HCT116 (cell line): ENCODE measurements at regions not wholly inside any gene's neighbourhood (a gene's known extent, or its start where the extent isn't known, plus 50 kb on each side); places are given as distances from the start of the nearest gene placed in this dataset.

Experiments used
- ATAC-seq: fragments of 200-7000 bp; cut with Tn5 transposase; 2 replicates; pipeline ENCODE4 v1.9.1; 2020; ENCODE audit warnings: mild to moderate bottlenecking, moderate library complexity
- BruUV-seq: library from RNA; stranded (reverse); fragments of 400-500 nt; replicated peaks from 2 replicates; lab custom pipeline; 2021; lab: Mats Ljungman, UMichigan
- CTCF ChIA-PET: fragments of 300-600 bp; sonication (Branson Sonifier 250); formaldehyde crosslinking; loops from one replicate; lab custom pipeline; 2021; ENCODE audit warnings: antibody characterized with exemption; lab: Charles Lee
- POLR2A ChIA-PET: fragments of 300-600, 350-600 bp; sonication (Branson Sonifier 250); formaldehyde crosslinking; loops from one replicate; lab custom pipeline; 2021; ENCODE audit warnings: antibody characterized with exemption; lab: Charles Lee
- RAD21 ChIA-PET, 2 experiments: fragments of 300-600 bp; sonication (Branson Sonifier 250); formaldehyde crosslinking; loops; one replicate each; lab custom pipeline; 2023; ENCODE audit warnings: low total read pairs in 2 of 2; ENCODE audit not compliant: uncharacterized antibody in 2 of 2, unreplicated experiment in 2 of 2, low non-redundant PET in 1 of 2; lab: Charles Lee
- DNase-seq: peaks from one replicate; pipeline ENCODE4 v3.0.0-alpha.2; 2010; ENCODE audit warnings: low read depth, low spot score
- H2AFZ ChIP-seq: fragments of 200-600 bp; shearing (Covaris generic), sonication (generic); 2 replicates; pipeline ENCODE4 v1.6.1; 2017; ENCODE audit warnings: low read depth, mixed run types, mixed read lengths, antibody characterized with exemption, low read length; ENCODE audit not compliant: poor library complexity, severe bottlenecking
- H3K27ac ChIP-seq: 2 replicates; pipeline ENCODE4 v1.5.1; 2012; ENCODE audit warnings: low read depth, low read length
- H3K27me3 ChIP-seq: fragments of 200-600 bp; sonication (generic); 2 replicates; pipeline ENCODE4 v1.6.1; 2016; ENCODE audit warnings: mixed run types, low read length, mixed read lengths; ENCODE audit not compliant: insufficient read depth
- H3K36me3 ChIP-seq, 2 experiments: fragments of 200-500 bp in 1 of 2; fragments of 200-600 bp in 1 of 2; sonication (Bioruptor generic) in 1 of 2; sonication (generic) in 1 of 2; 2 replicates each; pipeline versions ENCODE4 v1.5.1 to v1.6.1; 2014 to 2016; ENCODE audit warnings: low read length in 2 of 2, inconsistent platforms in 1 of 2, mixed read lengths in 1 of 2, mixed run types in 1 of 2; ENCODE audit not compliant: insufficient read depth in 2 of 2, control insufficient read depth in 1 of 2
- H3K4me1 ChIP-seq, 2 experiments: fragments of 200-600 bp in 1 of 2; sonication (generic) in 1 of 2; 2 replicates each; pipeline versions ENCODE4 v1.5.1 to v1.6.1; 2012 to 2017; ENCODE audit warnings: low read length in 2 of 2, inconsistent platforms in 1 of 2, mild to moderate bottlenecking in 1 of 2, mixed read lengths in 1 of 2, mixed run types in 1 of 2, moderate library complexity in 1 of 2; ENCODE audit not compliant: insufficient read depth in 2 of 2, control insufficient read depth in 1 of 2
- H3K4me2 ChIP-seq: fragments of 200-600 bp; sonication (generic); 2 replicates; pipeline ENCODE4 v1.6.1; 2017; ENCODE audit warnings: mixed run types, low read length, mixed read lengths
- H3K4me3 ChIP-seq, 2 experiments: fragments of 200-600 bp in 1 of 2; sonication (generic) in 1 of 2; replicated peaks in 1 of 2; 2 replicates each; pipeline ENCODE4 v1.5.1; 2011 to 2016; ENCODE audit warnings: low read length in 2 of 2, control low read depth in 1 of 2, low read depth in 1 of 2, mild to moderate bottlenecking in 1 of 2, mixed read lengths in 1 of 2, mixed run types in 1 of 2
- H3K79me2 ChIP-seq: fragments of 200-600 bp; sonication (generic); 2 replicates; pipeline ENCODE4 v1.6.1; 2017; ENCODE audit warnings: mild to moderate bottlenecking, mixed run types, low read length, moderate library complexity, mixed read lengths; ENCODE audit not compliant: insufficient read depth
- H3K9ac ChIP-seq: fragments of 200-600 bp; sonication (generic); 2 replicates; pipeline ENCODE4 v1.6.1; 2016; ENCODE audit warnings: low read length, mixed read lengths
- H3K9me2 ChIP-seq: fragments of 200-600 bp; sonication (generic), shearing (Covaris generic); 2 replicates; pipeline ENCODE4 v1.6.1; 2017; ENCODE audit warnings: mixed run types, mild to moderate bottlenecking, moderate library complexity; ENCODE audit not compliant: insufficient read depth
- H3K9me3 ChIP-seq, 2 experiments: fragments of 200-500 bp in 1 of 2; fragments of 200-600 bp in 1 of 2; sonication (Bioruptor generic) in 1 of 2; sonication (generic) in 1 of 2; 2 replicates each; pipeline ENCODE4 v1.6.1; 2014 to 2017; ENCODE audit warnings: low read length in 2 of 2, mixed read lengths in 2 of 2, inconsistent platforms in 1 of 2, low read depth in 1 of 2, mild to moderate bottlenecking in 1 of 2, mixed run types in 1 of 2, moderate library complexity in 1 of 2; ENCODE audit not compliant: control insufficient read depth in 1 of 2, insufficient read depth in 1 of 2
- H4K20me1 ChIP-seq: fragments of 200-600 bp; sonication (generic), shearing (Covaris generic); 2 replicates; pipeline ENCODE4 v1.6.1; 2017; ENCODE audit warnings: mixed run types, mild to moderate bottlenecking, moderate library complexity; ENCODE audit not compliant: insufficient read depth
- CEBPB ChIP-seq: IDR thresholded peaks from 2 replicates; pipeline ENCODE4 v1.6.1; 2012; ENCODE audit warnings: low read depth
- EGR1 ChIP-seq: IDR thresholded peaks from 2 replicates; pipeline ENCODE4 v1.6.1; 2012; ENCODE audit warnings: low read depth
- ELF1 ChIP-seq: IDR thresholded peaks from 2 replicates; pipeline ENCODE4 v1.6.1; 2012; ENCODE audit warnings: low read depth, borderline replicate concordance
- EZH2 ChIP-seq: fragments of 200-600 bp; sonication (generic); IDR thresholded peaks from 2 replicates; pipeline ENCODE4 v1.6.1; 2017; ENCODE audit warnings: antibody characterized with exemption, mixed run types
- JUND ChIP-seq: IDR thresholded peaks from 2 replicates; pipeline ENCODE4 v1.6.1; 2012
- POLR2A ChIP-seq: IDR thresholded peaks from 2 replicates; pipeline ENCODE4 v1.7.0; 2011; ENCODE audit warnings: borderline replicate concordance; ENCODE audit not compliant: insufficient read depth, insufficient read length; ENCODE audit errors: extremely low read depth
- POLR2AphosphoS5 ChIP-seq: IDR thresholded peaks from 2 replicates; pipeline ENCODE4 v1.6.1; 2011; ENCODE audit warnings: mild to moderate bottlenecking, low read depth, low read length, moderate library complexity
- RAD21 ChIP-seq: IDR thresholded peaks from 2 replicates; pipeline ENCODE4 v1.6.1; 2012; ENCODE audit warnings: low read depth, mild to moderate bottlenecking
- SIN3A ChIP-seq: IDR thresholded peaks from 2 replicates; pipeline ENCODE4 v1.6.1; 2012; ENCODE audit warnings: low read depth
- SP1 ChIP-seq: IDR thresholded peaks from 2 replicates; pipeline ENCODE4 v1.6.1; 2012; ENCODE audit warnings: low read depth
- SRF ChIP-seq: IDR thresholded peaks from 2 replicates; pipeline ENCODE4 v1.6.1; 2012; ENCODE audit warnings: low read depth
- TCF7L2 ChIP-seq: IDR thresholded peaks from 2 replicates; pipeline ENCODE4 v1.7.0; 2011; ENCODE audit warnings: borderline replicate concordance, inconsistent platforms; ENCODE audit not compliant: insufficient read depth, insufficient read length; ENCODE audit errors: extremely low read depth
- YY1 ChIP-seq: IDR thresholded peaks from 2 replicates; pipeline ENCODE4 v1.6.1; 2011; ENCODE audit warnings: low read length, low read depth, moderate library complexity, mild to moderate bottlenecking; ENCODE audit not compliant: insufficient replicate concordance; ENCODE audit errors: extremely low read depth
- ZNF274 ChIP-seq: fragments of 200-500 bp; sonication (Bioruptor generic); IDR thresholded peaks from 2 replicates; pipeline ENCODE4 v1.6.1; 2014; ENCODE audit warnings: mild to moderate bottlenecking, low read depth, low read length, inconsistent platforms
- intact Hi-C: fragments of 100-400 bp; cut with micrococcal nuclease; formaldehyde crosslinking; loops from 2 replicates; pipeline ENCODE4 v1.10.0; 2022
- TF ChIP-seq, protein P1 (sequence below): IDR thresholded peaks from 2 replicates; pipeline ENCODE4 v1.6.1; 2012
- TF ChIP-seq, protein P2 (sequence below): IDR thresholded peaks from 2 replicates; pipeline ENCODE4 v1.6.1; 2012; ENCODE audit warnings: low read depth
- TF ChIP-seq, protein P3 (sequence below): IDR thresholded peaks from 2 replicates; pipeline ENCODE4 v1.6.1; 2011; ENCODE audit warnings: mild to moderate bottlenecking, low read length, moderate library complexity; ENCODE audit not compliant: insufficient replicate concordance; ENCODE audit errors: extremely low read depth

DNA sequence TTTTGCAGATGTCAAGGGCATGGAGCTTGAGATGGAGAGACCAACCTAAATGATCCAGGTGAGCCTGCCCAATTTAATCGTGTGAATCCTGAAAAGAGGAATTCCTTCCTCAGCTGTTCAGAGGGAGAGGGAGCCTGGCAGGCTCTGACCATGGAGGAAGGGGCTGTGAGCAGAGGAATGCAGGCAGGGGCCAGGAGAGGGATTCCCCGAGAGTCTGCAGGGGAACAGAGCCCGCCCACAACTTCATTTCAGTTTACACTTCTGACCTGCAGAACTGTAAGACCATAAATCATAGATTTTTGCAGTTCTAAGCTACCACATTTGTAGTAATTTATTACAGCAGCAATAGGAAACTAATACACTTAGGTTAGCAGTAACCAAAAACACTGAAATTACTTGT is 164.1 kb downstream of the TBXT start:
- CTCF ChIA-PET, result no interaction called here
- POLR2A ChIA-PET, result no interaction called here
- intact Hi-C loops, result no loop called here

DNA sequence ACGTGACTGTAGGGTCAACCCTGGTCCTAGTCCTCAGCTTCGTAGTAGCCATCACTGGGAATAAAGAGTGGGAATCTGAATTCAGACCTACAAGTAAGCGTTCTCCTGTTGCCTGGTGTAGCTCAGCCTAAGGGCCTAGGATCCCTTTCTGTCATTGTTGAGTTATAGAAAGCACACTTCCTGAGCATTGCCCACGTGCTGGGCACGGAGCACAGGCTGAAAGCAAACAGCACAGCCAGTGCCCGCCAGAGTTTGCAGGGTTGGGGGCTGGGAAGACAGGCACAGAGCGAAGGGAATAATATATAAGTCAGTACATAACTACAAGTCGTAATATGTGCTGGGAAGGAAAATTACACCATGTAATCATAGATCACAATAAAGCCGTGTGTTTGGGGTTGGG is 166.3 kb downstream of the TBXT start:
- H3K4me3 ChIP-seq, result no peak overlapping the region
- H3K4me2 ChIP-seq, result no peak overlapping the region
- no TSS peak for BruUV-seq
- TF ChIP-seq JUND (no peak), RAD21 (no peak), SRF (no peak), ZNF274 (no peak), CEBPB (no peak), POLR2A (no peak), SP1 (no peak), EGR1 (no peak), ELF1 (no peak)
- TF ChIP-seq, protein P1, sequence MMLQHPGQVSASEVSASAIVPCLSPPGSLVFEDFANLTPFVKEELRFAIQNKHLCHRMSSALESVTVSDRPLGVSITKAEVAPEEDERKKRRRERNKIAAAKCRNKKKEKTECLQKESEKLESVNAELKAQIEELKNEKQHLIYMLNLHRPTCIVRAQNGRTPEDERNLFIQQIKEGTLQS, result no peak
- TF ChIP-seq, protein P2, sequence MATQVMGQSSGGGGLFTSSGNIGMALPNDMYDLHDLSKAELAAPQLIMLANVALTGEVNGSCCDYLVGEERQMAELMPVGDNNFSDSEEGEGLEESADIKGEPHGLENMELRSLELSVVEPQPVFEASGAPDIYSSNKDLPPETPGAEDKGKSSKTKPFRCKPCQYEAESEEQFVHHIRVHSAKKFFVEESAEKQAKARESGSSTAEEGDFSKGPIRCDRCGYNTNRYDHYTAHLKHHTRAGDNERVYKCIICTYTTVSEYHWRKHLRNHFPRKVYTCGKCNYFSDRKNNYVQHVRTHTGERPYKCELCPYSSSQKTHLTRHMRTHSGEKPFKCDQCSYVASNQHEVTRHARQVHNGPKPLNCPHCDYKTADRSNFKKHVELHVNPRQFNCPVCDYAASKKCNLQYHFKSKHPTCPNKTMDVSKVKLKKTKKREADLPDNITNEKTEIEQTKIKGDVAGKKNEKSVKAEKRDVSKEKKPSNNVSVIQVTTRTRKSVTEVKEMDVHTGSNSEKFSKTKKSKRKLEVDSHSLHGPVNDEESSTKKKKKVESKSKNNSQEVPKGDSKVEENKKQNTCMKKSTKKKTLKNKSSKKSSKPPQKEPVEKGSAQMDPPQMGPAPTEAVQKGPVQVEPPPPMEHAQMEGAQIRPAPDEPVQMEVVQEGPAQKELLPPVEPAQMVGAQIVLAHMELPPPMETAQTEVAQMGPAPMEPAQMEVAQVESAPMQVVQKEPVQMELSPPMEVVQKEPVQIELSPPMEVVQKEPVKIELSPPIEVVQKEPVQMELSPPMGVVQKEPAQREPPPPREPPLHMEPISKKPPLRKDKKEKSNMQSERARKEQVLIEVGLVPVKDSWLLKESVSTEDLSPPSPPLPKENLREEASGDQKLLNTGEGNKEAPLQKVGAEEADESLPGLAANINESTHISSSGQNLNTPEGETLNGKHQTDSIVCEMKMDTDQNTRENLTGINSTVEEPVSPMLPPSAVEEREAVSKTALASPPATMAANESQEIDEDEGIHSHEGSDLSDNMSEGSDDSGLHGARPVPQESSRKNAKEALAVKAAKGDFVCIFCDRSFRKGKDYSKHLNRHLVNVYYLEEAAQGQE, result no peak
- TF ChIP-seq, all 23 proteins: peak for 0
- Histone ChIP-seq H2AFZ (no peak overlapping the region), H3K4me1 (no peaks in the 10 kb centered on the region), H3K79me2 (no peaks in the 10 kb centered on the region), H3K9me3 (no peaks in the 10 kb centered on the region), H3K9me2 (no peaks in the 10 kb centered on the region), H4K20me1 (no peaks in the 10 kb centered on the region), H3K9ac (no peak overlapping the region), H3K27me3 (no peaks in the 10 kb centered on the region), H3K36me3 (no peaks in the 10 kb centered on the region), H3K27ac (no peak overlapping the region)
- CTCF ChIA-PET, result no interaction called here
- intact Hi-C loops, result no loop called here
- RAD21 ChIA-PET, result no interaction called here
- POLR2A ChIA-PET, result no interaction called here
- ATAC-seq, result no peak
- DNase-seq, result no peak

More for the DNA sequence above, 164.1 kb downstream of the TBXT start:
- Histone ChIP-seq H3K27ac (no peak overlapping the region), H4K20me1 (no peaks in the 10 kb centered on the region), H3K9me3 (no peaks in the 10 kb centered on the region), H2AFZ (no peak overlapping the region), H3K4me3 (no peak overlapping the region), H3K36me3 (no peaks in the 10 kb centered on the region), H3K9ac (no peak overlapping the region), H3K4me2 (no peak overlapping the region), H3K79me2 (no peaks in the 10 kb centered on the region), H3K27me3 (no peaks in the 10 kb centered on the region), H3K4me1 (no peaks in the 10 kb centered on the region), H3K9me2 (no peaks in the 10 kb centered on the region)
- RAD21 ChIA-PET, result no interaction called here
- ATAC-seq, result no peak
- no TSS peak for BruUV-seq
- no peak for DNase-seq
- no peak for TF ChIP-seq EZH2
- TF ChIP-seq POLR2AphosphoS5, result no peak
- TF ChIP-seq JUND, result no peak
- TF ChIP-seq SRF, result no peak
- TF ChIP-seq, protein P3, sequence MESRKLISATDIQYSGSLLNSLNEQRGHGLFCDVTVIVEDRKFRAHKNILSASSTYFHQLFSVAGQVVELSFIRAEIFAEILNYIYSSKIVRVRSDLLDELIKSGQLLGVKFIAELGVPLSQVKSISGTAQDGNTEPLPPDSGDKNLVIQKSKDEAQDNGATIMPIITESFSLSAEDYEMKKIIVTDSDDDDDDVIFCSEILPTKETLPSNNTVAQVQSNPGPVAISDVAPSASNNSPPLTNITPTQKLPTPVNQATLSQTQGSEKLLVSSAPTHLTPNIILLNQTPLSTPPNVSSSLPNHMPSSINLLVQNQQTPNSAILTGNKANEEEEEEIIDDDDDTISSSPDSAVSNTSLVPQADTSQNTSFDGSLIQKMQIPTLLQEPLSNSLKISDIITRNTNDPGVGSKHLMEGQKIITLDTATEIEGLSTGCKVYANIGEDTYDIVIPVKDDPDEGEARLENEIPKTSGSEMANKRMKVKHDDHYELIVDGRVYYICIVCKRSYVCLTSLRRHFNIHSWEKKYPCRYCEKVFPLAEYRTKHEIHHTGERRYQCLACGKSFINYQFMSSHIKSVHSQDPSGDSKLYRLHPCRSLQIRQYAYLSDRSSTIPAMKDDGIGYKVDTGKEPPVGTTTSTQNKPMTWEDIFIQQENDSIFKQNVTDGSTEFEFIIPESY, result no peak
- no peak for TF ChIP-seq TCF7L2
- no peak for TF ChIP-seq EGR1
- no peak for TF ChIP-seq SIN3A
- no peak for TF ChIP-seq YY1
- no peak for TF ChIP-seq RAD21
- no peak for TF ChIP-seq CEBPB
- TF ChIP-seq, all 23 proteins: peak for 0
